Heart right ventricle (tissue), 16 donors: ENCODE measurements at regions not wholly inside any gene's neighbourhood (a gene's known extent, or its start where the extent isn't known, plus 50 kb on each side); places are given as distances from the start of the nearest gene placed in this dataset.

Experiments
- ATAC-seq, 8 donors: fragments of 200-7000 bp; cut with Tn5 transposase; one replicate each; pipeline ENCODE4 v1.9.1; 2020; ENCODE audit warnings: mild to moderate bottlenecking in 8 of 8, moderate library complexity in 8 of 8, moderate number of reproducible peaks in 1 of 8
- DNase-seq, 2 donors: peaks; one replicate each; pipeline ENCODE4 v3.0.0-alpha.2; 2020
- H3K27ac ChIP-seq, 10 donors: fragments of 200-600 bp; sonication (generic) in 2 of 10; one replicate each; pipeline versions ENCODE4 v1.5.0 to v1.8.0; 2020 to 2022; ENCODE audit warnings: mild to moderate bottlenecking in 3 of 10
- H3K27me3 ChIP-seq, 7 donors: fragments of 200-600 bp; one replicate each; pipeline ENCODE4 v1.8.0; 2021 to 2022; ENCODE audit warnings: mild to moderate bottlenecking in 2 of 7
- H3K36me3 ChIP-seq, 9 donors: fragments of 200-600 bp; sonication (generic) in 1 of 9; one replicate each; pipeline versions ENCODE4 v1.5.0 to v1.8.0; 2020 to 2022; ENCODE audit warnings: mild to moderate bottlenecking in 2 of 9
- H3K4me1 ChIP-seq, 9 donors: fragments of 200-600 bp; sonication (generic) in 1 of 9; one replicate each; pipeline versions ENCODE4 v1.5.0 to v1.8.0; 2020 to 2022; ENCODE audit warnings: mild to moderate bottlenecking in 4 of 9
- H3K4me3 ChIP-seq, 10 donors: fragments of 200-600 bp; sonication (generic) in 2 of 10; one replicate each; pipeline versions ENCODE4 v1.5.0 to v1.8.0; 2020 to 2022; ENCODE audit warnings: mild to moderate bottlenecking in 7 of 10, moderate library complexity in 2 of 10
- H3K9me3 ChIP-seq, 11 donors: fragments of 200-600 bp in 10 of 11; sonication (generic) in 2 of 11; one replicate each; pipeline versions ENCODE4 v1.5.0 to v1.8.0; 2013 to 2022; ENCODE audit warnings: mild to moderate bottlenecking in 2 of 11, control low read depth in 1 of 11, moderate library complexity in 1 of 11
- CTCF ChIP-seq, 9 donors: fragments of 200-600 bp; sonication (generic) in 2 of 9; IDR thresholded peaks; one replicate each; pipeline versions ENCODE4 v1.5.0 to v1.8.0; 2021 to 2022; ENCODE audit warnings: antibody characterized with exemption in 9 of 9, mild to moderate bottlenecking in 5 of 9, moderate library complexity in 1 of 9
- WGBS, 2 donors: extraction: QIAGEN DNeasy Blood & Tissue Kit; methylation state at CpG; one replicate each; pipeline ENCODE4 v1.1.7; 2013; ENCODE audit warnings: inconsistent platforms in 1 of 2; 5-methylcytosine and 5-hydroxymethylcytosine counted together
- intact Hi-C, 10 donors: fragments of 100-400 bp; cut with DNase I; formaldehyde crosslinking; loops; one replicate each; pipeline versions ENCODE4 v1.11.1 to v1.14.2; 2022
- donor health status: Arrhythmogenic right ventricular cardiomyopathy.
- donor health status: ischemic (EF 13 %, LVEDD 7.1; RV severe dilation, severe dysfunction).
- donor health status: healthy with polysubstance abuse.
- donor health status: DM: no; HTN: yes; CAD: no.
- donor health status: DM: no; HTN: no; CAD: no.
- donor health status: ischemic (EF 25% LVEDD 6.9; RV normal size, moderate dysfunction).
- donor health status: ischemic (EF 25% LVEDD 5.7; RV mildly dilated, moderate dysfunction).
- donor health status: healthy.
- donor health status: DM: yes; HTN: yes; CAD: no.
- donor health status: Ischemic cardiomyopathy.
- donor health status: ischemic (EF 35%, LVEDD 5.7; RV mildly dilated, moderate dysfunction).
- donor health status: nonischemic (EF 11% LVEDD 7.7; RV severe dilation, severe dysfunction).
- donor health status: DM: yes; HTN: yes; CAD: no.
- donor health status: PGD.
- donor health status: ischemic (EF 29% LVEDD 5.4; RV normal size, mild dysfunction).
- donor health status: nonischemic (EF 23%, LVEDD 6.1; RV moderate dilation, normal function).

GRCh38 chr5:2869471-2869870, 118.0 kb upstream of the IRX2 start:
- Histone ChIP-seq H3K27me3 (peaks cover 0 to 16% (median 0%) of the 10 kb centered on the region in 7 donors), H3K36me3 (no peaks in the 10 kb centered on the region), H3K9me3 (no peaks in the 10 kb centered on the region), H3K4me1 (no peaks in the 10 kb centered on the region), H3K27ac (no peak overlapping the region), H3K4me3 (no peak overlapping the region)
- no peak for DNase-seq
- no peak for TF ChIP-seq CTCF (IDR thresholded peaks at IDR 0.05)
- WGBS, 2 donors: 72 to 74% methylated on average over 6 of the region's 6 CpGs
- intact Hi-C loops: loop anchor here in 1 of 10 donors (5.0 kb wide), 1 partner anchor 442 kb away; no protein-coding TSS in a partner anchor
- no peak for ATAC-seq

- intact Hi-C loops: loop anchor here in 1 of 10 donors (5.0 kb wide), 1 partner anchor 440 kb away; no protein-coding TSS in a partner anchor
- no peak for ATAC-seq
- WGBS, 2 donors: 70 to 72% methylated on average over 14 of the region's 14 CpGs
- Histone ChIP-seq H3K36me3 (no peaks in the 10 kb centered on the region), H3K4me1 (no peaks in the 10 kb centered on the region), H3K9me3 (peaks cover 0 to 8% (median 0%) of the 10 kb centered on the region in 11 donors), H3K4me3 (no peak overlapping the region), H3K27me3 (peaks cover 0 to 16% (median 0%) of the 10 kb centered on the region in 7 donors), H3K27ac (no peak overlapping the region)
- no peak for DNase-seq
- TF ChIP-seq CTCF (IDR thresholded peaks at IDR 0.05): no peak
Observed at GRCh38 chr5:2867373-2867933, 116.0 kb upstream of the IRX2 start.

- Histone ChIP-seq H3K9me3 (peaks cover 0 to 8% (median 0%) of the 10 kb centered on the region in 11 donors), H3K4me1 (no peaks in the 10 kb centered on the region), H3K36me3 (no peaks in the 10 kb centered on the region), H3K4me3 (no peak overlapping the region), H3K27ac (no peak overlapping the region), H3K27me3 (peaks cover 0 to 16% (median 0%) of the 10 kb centered on the region in 7 donors)
- DNase-seq (no peak), ATAC-seq (no peak)
- 84% methylated on average over 27 of the region's 27 CpGs for WGBS, 2 donors
- no peak for TF ChIP-seq CTCF (IDR thresholded peaks at IDR 0.05)
- intact Hi-C loops: loop anchor here in 1 of 10 donors (5.0 kb wide), 1 partner anchor 440 kb away; no protein-coding TSS in a partner anchor
Observed at GRCh38 chr5:2866662-2867372, 115.3 kb upstream of the IRX2 start.

GRCh38 chr5:2865856-2866255, 114.4 kb upstream of the IRX2 start:
- no peak overlapping the region for H3K4me3 ChIP-seq
- H3K4me1 ChIP-seq: no peaks in the 10 kb centered on the region
- no peak for TF ChIP-seq CTCF (IDR thresholded peaks at IDR 0.05)
- WGBS, 2 donors: 85 to 86% methylated on average over 12 of the region's 12 CpGs
- H3K27me3 ChIP-seq: peaks cover 0 to 18% (median 0%) of the 10 kb centered on the region in 7 donors
- intact Hi-C loops: loop anchor here in 1 of 10 donors (5.0 kb wide), 1 partner anchor 439 kb away; no protein-coding TSS in a partner anchor
- H3K9me3 ChIP-seq: peaks cover 0 to 8% (median 0%) of the 10 kb centered on the region in 11 donors
- ATAC-seq (no peak), DNase-seq (no peak)
- H3K27ac ChIP-seq: no peak overlapping the region
- no peaks in the 10 kb centered on the region for H3K36me3 ChIP-seq
